ENCODE measurements at regions not wholly inside any gene's neighbourhood (a gene's known extent, or its start where the extent isn't known, plus 50 kb on each side); places are given as distances from the start of the nearest gene placed in this dataset.

- no peaks in the 10 kb centered on the region for H3K36me3 Mint-ChIP-seq (ENCODE audit: insufficient read depth in 2 of 2)
- no peak overlapping the region for H3K4me3 Mint-ChIP-seq
- DNase-seq (no peak), ATAC-seq (replicated peaks in 1 of 2) (no peak)
- peaks cover 15% of the 10 kb centered on the region for H3K27me3 Mint-ChIP-seq (ENCODE audit: low read depth)
- no peak overlapping the region for H3K27ac Mint-ChIP-seq
- H3K9me3 Mint-ChIP-seq: peaks cover 0 to 3% of the 10 kb centered on the region in 2 donors
- peaks cover 22% of the 10 kb centered on the region for H3K4me1 Mint-ChIP-seq (ENCODE audit: low read depth)
Measured at GRCh38 chrX:124274438-124275181, 57.9 kb upstream of the TEX13D start.

GRCh38 chrX:124275182-124275894, 57.1 kb upstream of the TEX13D start:
- DNase-seq (no peak), ATAC-seq (replicated peaks in 1 of 2) (no peak)
- peaks cover 23% of the 10 kb centered on the region for H3K4me1 Mint-ChIP-seq (ENCODE audit: low read depth)
- H3K27ac Mint-ChIP-seq: no peak overlapping the region
- H3K27me3 Mint-ChIP-seq (ENCODE audit: low read depth): peaks cover 16% of the 10 kb centered on the region
- H3K4me3 Mint-ChIP-seq: no peak overlapping the region
- no peaks in the 10 kb centered on the region for H3K36me3 Mint-ChIP-seq (ENCODE audit: insufficient read depth in 2 of 2)
- peaks cover 0 to 3% of the 10 kb centered on the region in 2 donors for H3K9me3 Mint-ChIP-seq

GRCh38 chrX:124280294-124280902, 52.1 kb upstream of the TEX13D start:
- Mint-ChIP-seq H3K4me3 (peak overlapping the region in 1 of 2 donors; percentile 60), H3K27ac (peak overlapping the region; percentile 66), H3K9me3 (no peaks in the 10 kb centered on the region), H3K4me1 (ENCODE audit: low read depth) (peaks cover 27% of the 10 kb centered on the region), H3K36me3 (ENCODE audit: insufficient read depth in 2 of 2) (no peaks in the 10 kb centered on the region), H3K27me3 (ENCODE audit: low read depth) (peaks cover 14% of the 10 kb centered on the region)
- ATAC-seq (replicated peaks in 1 of 2): no peak
- DNase-seq: no peak

GRCh38 chrX:124282580-124282979, 49.9 kb upstream of the TEX13D start:
- Mint-ChIP-seq H3K4me3 (peak overlapping the region; percentile 18 to 27), H3K27ac (peak overlapping the region; percentile 10), H3K4me1 (ENCODE audit: low read depth) (peaks cover 23% of the 10 kb centered on the region)

More at GRCh38 chrX:124282580-124282979, 49.9 kb upstream of the TEX13D start:
- H3K36me3 Mint-ChIP-seq (ENCODE audit: insufficient read depth in 2 of 2): no peaks in the 10 kb centered on the region
- no peaks in the 10 kb centered on the region for H3K9me3 Mint-ChIP-seq
- DNase-seq (no peak), ATAC-seq (replicated peaks in 1 of 2) (peak; percentile 90)
- H3K27me3 Mint-ChIP-seq (ENCODE audit: low read depth): peaks cover 21% of the 10 kb centered on the region

Measured in activated T-cell treated with anti-CD3 and anti-CD28 coated beads, Interleukin-2, amount 50 U/mL, for 72 hours (primary cell).